Left colon (tissue), 2 donors: ENCODE measurements at regions not wholly inside any gene's neighbourhood (a gene's known extent, or its start where the extent isn't known, plus 50 kb on each side); places are given as distances from the start of the nearest gene placed in this dataset.

Experiments
- ATAC-seq: fragments of 200-7000 bp; cut with Tn5 transposase; one replicate; pipeline ENCODE4 v1.9.1; 2020; ENCODE audit warnings: mild to moderate bottlenecking, moderate library complexity
- DNase-seq, 2 donors: peaks; one replicate each; pipeline ENCODE4 v3.0.0-alpha.2; 2020
- intact Hi-C, 2 donors: fragments of 100-400 bp; cut with DNase I in 1 of 2; cut with micrococcal nuclease in 1 of 2; formaldehyde crosslinking; loops; one replicate each; pipeline versions ENCODE4 v1.11.2 to v1.14.0; 2022; cut with DNase I, micrococcal nuclease
- donor health status: DM: no; HTN: no; CAD: no.
- donor health status: DM: yes; HTN: yes; CAD: no.

- no peak for ATAC-seq
- intact Hi-C loops: no loop called here
- DNase-seq: no peak
These were observed 68.5 kb upstream of the SHH start for GRCh38 chr7:155880721-155881120.

- no peak for DNase-seq
- no peak for ATAC-seq
- intact Hi-C loops: no loop called here
These were observed 67.3 kb upstream of the SHH start for GRCh38 chr7:155879592-155879991.

DNA sequence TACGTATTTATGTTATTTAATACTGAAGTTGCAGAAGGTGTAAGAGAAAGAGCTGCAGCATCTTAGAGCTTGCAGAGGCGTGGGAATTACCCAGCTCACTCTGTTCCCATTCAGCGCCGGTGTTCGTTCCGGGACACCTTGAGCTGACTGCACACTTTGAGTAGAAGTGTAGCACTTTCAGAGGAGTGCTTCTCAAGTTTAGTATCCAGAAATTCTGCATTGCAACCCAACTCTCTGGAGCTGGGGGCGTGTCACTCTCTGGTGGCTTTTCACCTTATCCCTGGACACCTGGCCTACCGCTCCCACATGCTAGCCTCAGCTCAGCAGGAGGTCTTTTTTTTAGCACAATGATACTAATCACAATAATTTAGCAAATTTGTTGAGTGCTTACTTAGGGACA is 66.4 kb upstream of the SHH start:
- DNase-seq: no peak
- intact Hi-C loops: no loop called here

GRCh38 chr7:155878250-155878649 is 66.0 kb upstream of the SHH start:
- DNase-seq: no peak
- intact Hi-C loops: no loop called here
- no peak for ATAC-seq

More for the DNA sequence above, 66.4 kb upstream of the SHH start:
- ATAC-seq: no peak

GRCh38 chr7:155877167-155877566 is 64.9 kb upstream of the SHH start:
- ATAC-seq (no peak), DNase-seq (no peak)
- intact Hi-C loops: no loop called here

GRCh38 chr7:155874411-155874810 is 62.1 kb upstream of the SHH start:
- ATAC-seq (no peak), DNase-seq (no peak)
- intact Hi-C loops: no loop called here

DNA sequence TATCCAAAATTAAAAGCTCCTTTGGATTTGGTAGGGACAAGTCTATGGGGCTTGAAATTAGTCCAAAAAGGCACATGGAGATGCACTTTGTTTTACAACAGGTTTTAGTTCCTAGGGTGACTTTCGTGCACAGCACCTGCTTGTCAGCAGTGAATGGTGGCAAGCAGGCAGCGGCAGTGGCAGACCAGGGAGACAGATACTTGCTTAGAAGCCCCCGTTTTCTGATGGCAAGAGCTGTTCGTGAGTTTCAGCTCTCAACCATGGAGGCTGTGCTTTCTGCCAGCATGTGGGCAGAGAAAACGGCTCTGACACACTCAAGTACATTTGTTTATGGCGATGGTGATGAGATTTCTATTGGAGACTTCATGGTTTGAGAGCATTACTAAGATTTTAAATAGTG is 61.7 kb upstream of the SHH start:
- no peak for DNase-seq
- ATAC-seq: no peak
- intact Hi-C loops: no loop called here

DNA sequence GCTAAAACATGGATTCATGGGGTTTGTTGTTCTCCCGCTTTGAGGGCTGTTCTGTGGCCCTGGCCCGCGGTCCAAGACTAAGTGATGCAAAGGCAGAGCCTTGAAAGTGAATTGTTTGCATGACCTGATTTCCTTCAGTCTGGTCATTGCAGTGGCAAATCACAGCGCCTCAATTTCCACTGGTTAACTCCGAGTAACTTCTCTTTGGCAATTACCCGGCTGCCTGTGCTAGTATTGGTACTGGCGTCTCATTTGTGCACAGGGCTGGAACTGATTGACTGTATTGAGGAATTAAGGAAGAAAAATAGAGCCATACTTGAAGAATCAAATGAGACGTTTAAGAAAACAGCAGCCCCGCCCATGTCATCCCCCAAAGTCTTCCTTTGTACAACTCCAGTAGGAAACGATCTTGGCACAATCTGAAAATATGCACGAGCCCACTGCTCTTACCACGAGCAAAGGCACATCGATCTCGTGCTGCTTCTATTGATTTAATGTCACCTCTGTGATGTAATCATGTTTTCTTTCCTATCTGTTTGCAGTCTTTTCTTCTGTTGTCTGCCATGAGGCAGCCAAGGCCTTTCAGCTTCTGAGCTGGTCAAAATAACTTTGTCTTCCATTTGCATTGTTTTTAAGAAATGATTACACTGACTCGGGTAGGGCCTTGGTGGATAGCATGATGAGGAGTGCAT is 60.6 kb upstream of the SHH start:
- intact Hi-C loops: no loop called here
- ATAC-seq (no peak), DNase-seq (no peak)

DNA sequence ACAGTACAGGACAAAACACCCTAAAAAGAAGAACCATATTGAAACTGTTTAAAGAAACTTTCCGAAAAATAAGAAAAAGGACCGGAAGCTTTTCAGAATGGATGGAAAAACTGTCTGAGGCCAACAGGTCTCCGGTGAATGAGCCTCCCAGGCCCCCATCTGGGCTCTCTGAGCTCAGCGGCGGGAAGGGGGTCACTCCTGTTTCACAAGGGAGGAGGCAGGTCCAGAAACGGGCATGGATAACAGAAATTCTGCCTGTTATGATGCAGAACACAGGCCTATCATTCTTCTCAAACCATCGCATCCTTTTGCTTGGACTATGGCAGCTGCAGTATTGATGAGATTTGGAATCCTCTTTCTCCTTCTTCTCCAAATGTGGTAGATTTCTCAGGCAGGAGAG is 58.9 kb upstream of the SHH start:
- ATAC-seq: no peak
- intact Hi-C loops: no loop called here
- DNase-seq: no peak

- no peak for ATAC-seq
- intact Hi-C loops: no loop called here
- peak in 1 of 2 donors; percentile 12 for DNase-seq
These were observed 58.3 kb upstream of the SHH start for GRCh38 chr7:155870334-155871180.

GRCh38 chr7:155869784-155870076 is 57.5 kb upstream of the SHH start:
- intact Hi-C loops: no loop called here
- ATAC-seq (no peak), DNase-seq (no peak)

- peak in 1 of 2 donors; percentile 17 for DNase-seq
- intact Hi-C loops: no loop called here
- ATAC-seq: no peak
These were observed 56.9 kb upstream of the SHH start for GRCh38 chr7:155868955-155869783.

- ATAC-seq (no peak), DNase-seq (no peak)
- intact Hi-C loops: no loop called here
These were observed 55.6 kb upstream of the SHH start for GRCh38 chr7:155867734-155868400.

GRCh38 chr7:155867280-155867679 is 55.0 kb upstream of the SHH start:
- peak in 1 of 2 donors; percentile 13 for DNase-seq
- peak; percentile 75 for ATAC-seq
- intact Hi-C loops: no loop called here

- DNase-seq (peak; percentile 45 to 56), ATAC-seq (peak; percentile 81)
- intact Hi-C loops: no loop called here
These were observed 53.7 kb upstream of the SHH start for GRCh38 chr7:155865830-155866525.

DNA sequence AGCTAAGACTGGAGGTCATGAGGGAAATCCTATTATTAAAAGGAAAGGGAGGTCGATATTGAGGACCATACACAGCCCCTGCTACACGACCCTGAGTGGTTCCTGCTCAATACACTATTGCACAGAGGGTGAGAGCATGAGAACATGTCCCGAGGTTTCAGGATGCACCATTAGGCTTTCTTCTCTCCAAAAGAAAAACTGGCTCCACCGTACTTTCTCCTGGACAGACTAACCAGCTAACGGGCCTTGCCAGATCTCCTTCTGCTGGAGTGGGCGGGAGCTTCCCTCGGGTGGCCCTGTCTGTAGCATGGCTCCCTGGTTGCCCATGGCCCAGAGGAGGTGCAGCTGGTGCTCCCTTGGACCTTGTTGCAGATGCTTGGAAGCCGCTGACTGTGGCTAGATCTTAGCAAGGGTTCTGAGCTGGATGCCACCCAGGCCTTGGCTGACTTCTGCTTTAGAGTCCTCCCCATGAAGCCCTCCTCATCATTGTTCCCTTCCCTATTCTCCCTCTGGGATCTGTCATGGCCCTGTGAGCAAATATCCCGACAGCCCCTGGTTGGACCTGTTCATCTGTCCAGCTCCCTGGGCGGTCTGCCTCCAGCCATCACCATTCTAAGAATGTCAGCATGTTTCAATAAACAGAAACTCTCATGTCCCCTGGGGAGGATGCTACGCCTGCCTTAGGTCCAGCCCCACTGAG is 52.9 kb upstream of the SHH start:
- intact Hi-C loops: no loop called here
- ATAC-seq (no peak), DNase-seq (no peak)

GRCh38 chr7:155864271-155864985 is 52.2 kb upstream of the SHH start:
- intact Hi-C loops: no loop called here
- no peak for ATAC-seq
- no peak for DNase-seq
